AG08395 (cell line): ENCODE measurements at regions not wholly inside any gene's neighbourhood (a gene's known extent, or its start where the extent isn't known, plus 50 kb on each side); places are given as distances from the start of the nearest gene placed in this dataset.
"Not testable (repeated sequence)": the region's sequence is repeated elsewhere in the genome, so short reads cannot be mapped to it uniquely, and the experiment has no call there.

Experiments used
- DNase-seq: peaks from one replicate; pipeline ENCODE4 v3.0.0; 2012; ENCODE audit warnings: mixed read lengths, low spot score

DNA sequence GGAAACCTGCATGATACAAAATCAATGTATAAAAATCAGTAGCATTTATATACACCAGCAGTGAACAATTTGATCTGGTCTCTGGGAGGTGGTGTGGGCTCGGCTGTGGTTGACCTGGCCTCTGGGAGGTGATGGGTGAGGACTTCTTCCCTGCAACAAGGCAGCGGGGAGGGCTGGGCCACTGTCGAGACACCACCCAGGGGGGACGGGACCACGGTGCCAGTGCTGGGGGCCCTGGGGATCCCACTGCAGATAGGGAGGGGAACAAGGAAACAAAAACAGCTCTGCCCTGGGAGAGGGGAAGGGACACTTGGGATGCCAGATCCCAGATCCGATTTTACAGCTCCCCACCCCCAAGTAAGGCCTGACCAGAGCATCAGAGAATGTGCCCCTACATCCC, 189.6 kb upstream of the SFSWAP start:
- DNase-seq, result no peak

DNA sequence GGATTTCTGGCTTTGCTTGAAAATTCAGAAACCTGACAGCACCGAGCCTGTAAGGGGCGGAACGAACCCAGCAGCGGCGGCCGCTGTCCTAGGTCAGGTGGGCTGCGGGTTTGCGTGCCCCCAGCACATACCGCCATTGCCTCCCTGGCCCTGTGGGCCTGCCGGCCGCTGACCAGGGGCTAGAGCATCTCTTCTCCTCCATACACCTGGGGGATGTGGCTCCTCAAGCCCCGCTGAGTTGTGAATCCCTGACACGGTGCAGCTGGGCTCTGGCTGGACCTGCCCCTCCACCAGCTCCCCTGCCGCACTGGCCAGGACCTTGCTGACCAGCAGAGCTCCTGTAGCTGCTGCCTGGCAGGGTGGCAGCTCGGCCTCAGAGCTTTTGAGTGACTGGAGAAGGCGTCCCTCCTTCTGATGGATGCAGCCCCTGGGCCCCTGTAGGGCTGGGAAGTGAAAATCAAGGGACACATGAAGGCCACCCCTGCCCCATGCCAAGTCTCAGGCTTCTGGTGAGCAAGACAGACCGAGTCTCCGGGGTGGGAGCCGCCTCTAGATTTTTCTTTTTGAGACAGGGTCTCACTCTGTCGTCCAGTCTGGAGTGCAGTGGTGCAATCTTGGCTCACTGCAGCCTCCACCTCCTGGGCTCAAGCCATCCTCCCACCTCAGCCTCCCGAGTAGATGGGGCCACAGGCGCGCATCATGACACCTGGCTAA, 184.9 kb upstream of the SFSWAP start:
- no peak for DNase-seq

DNA sequence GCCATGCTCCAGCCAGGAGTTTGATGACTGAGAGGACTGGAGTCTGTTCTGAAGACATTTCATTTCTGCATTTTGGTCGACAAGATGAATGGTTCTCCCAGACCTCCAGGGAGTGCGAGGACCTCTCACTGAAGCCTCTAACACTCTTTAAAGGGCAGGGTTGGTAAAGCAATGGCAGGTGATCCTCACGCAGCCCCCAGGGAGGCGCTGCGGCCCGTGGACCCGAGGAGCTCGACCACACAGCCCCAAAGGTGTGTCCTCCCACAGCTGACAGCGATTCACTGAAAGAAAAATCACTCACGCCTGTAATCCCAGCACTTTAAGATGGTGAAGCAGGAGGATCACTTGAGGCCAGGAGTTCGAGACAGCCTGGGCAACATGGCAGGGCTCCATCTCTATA, 183.8 kb upstream of the SFSWAP start:
- no peak for DNase-seq

DNA sequence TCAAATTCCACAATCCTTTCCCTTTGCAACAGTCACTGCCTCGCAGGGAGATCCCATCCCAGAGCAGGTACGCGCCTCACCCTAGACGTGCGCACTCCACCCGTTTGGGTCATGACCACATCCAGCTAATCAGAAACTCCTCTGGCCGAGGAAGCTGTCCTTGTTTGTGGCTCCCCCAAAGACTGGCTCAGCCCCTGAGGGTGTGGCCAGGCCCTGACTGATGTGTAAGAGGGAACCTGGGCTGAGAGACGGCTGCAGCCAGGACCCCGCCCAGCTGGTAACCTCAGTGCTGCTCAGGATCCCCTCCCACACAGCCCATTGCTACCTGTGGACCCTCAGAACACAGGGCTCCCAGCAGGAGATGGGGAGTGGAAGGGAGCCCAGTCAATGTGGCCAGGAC, 183.2 kb upstream of the SFSWAP start:
- DNase-seq, result no peak

DNA sequence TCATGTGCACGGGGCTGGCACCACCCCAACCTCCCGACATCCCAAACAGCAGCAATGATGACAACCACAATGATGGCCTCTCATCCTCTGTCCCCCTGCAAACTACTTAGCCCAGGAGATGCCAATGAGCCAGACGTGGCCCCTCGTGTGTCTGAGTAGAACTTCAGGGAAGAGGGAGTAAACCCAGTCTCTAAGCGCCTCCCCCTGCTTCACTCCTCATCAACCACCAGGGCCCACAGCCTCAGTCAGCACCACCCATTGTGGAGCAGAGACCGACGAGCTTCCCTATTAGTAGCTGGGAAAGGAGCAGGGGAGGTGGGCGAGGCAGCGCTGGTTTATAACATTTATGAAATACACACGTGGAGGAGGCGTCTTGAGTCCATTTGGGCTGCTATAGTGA, 182.7 kb upstream of the SFSWAP start:
- no peak for DNase-seq

DNA sequence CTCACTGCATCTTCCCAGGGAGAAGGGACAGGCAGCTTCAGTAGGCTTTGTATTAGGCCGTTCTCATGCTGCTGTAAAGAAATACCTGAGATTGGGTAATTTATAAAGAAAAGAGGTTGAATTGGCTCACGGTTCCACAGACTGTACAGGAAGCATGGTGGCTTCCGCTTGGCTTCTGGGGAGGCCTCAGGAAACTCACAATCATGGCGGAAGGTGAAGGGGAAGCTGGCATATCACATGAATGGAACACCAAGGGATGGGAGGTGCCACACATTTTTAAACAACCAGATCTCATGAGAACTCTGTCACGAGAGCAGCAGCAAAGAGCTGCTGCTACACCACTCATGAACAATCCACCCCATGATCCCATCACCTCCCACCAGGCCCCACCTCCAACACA, 182.2 kb upstream of the SFSWAP start:
- no peak for DNase-seq

DNA sequence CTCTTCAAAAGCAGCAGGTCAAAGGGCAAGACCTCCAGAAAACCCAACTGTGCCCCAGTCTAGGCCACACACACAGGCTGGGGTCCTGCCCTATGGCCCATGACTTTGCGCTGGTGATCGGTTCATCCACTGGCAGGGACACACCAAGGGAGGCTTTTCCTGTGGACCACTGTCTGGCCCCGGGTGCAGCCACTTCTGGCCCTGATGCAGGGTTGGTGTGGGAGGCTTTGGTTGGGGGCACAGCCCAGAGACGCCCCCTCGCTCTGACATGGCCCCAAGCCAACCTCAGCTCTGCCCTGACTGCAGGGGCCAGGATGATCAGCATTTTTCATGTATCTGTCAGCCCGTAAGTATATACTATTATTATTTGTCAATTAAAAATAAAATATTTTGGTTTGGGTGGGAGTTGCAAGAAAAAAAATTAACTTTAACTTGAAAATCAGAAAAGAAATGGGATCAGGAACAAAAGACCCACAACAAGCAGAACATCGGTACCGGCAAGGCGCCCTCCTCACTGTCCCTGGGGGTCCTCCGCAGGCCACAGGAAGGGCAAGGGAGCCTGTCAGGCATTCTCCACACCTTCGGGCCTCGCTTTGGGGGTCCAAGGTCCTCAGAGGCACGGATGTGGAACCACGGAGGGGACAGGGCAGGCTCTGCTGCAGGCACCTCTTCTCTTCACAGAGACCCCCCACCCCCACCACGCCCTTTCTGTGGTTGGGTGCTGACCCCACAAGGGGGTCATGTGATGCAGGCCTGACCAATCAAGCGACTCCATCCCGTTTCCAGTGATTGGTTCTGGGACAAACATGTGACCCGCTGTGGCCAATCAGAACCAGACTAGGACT, 181.5 kb upstream of the SFSWAP start:
- no peak for DNase-seq

DNA sequence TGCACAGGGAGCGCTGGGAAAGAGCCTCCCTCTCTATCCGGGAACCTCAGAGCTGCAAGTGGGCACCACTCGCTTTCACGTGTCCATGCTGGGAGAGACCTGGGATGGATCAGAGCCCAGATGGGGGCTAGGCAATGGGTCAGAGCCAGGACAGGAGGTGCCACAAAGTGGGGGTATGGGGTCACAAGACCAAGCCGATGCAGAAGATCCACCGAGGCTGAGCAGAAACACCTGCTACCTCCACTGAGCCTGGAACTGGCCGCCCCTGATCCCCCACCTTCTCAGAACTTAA, 180.9 kb upstream of the SFSWAP start:
- DNase-seq, result no peak

DNA sequence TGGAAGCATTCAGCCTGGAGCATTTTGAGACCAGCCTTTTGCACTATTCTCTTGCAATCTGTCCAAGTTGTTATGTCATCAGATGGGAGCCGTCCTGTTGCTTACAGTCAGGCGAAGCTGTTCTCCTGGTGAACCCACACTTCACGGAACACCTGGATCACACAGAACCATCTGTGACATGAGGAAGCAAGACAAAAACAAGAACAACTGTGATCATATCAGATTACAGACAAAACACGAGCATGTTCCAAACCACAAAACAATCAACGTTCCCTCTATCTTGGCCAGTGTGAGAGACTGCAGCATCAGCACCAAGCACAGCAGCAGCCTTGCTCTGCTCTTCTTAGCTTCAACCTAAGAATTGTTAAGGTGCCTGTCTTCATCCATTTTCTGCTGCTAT, 180.5 kb upstream of the SFSWAP start:
- no peak for DNase-seq

DNA sequence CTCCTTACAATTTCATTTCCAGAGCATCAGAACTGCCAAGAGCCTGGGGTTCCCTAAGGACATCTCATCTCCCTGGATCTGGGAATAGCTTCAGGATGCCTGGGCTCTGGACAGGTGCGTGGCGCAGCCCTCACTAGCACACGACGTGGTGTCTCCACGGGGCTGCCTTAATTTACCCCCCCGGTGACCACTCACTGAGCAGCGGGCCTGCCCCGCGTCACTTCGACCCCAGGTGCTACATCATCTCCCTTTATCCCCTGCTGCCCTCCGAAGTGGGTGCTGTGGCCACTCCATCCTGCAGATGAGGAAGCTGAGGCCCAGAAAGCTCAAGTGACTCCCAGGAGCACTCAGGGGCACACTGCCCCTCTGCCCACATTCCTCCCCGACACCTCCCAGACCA, 177.8 kb upstream of the SFSWAP start:
- DNase-seq, result no peak

DNA sequence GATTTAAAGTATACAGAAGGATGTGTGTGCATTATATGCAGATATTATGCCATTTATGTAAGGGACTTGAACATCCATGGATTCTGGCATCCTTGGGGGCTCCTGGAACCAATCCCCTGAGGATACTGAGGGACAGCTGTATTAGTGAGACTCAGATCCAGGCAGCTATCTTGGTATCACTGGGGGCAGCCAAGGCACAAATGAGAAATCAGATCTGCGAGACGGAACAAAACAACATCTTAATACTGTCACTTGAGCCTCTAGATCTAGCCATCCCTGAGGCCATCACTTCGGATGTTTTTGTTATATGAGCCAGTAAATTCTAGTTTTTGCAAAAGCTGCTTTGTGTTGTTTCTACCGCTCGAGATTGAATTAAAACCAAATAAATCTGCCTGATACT, 175.1 kb upstream of the SFSWAP start:
- no peak for DNase-seq

DNA sequence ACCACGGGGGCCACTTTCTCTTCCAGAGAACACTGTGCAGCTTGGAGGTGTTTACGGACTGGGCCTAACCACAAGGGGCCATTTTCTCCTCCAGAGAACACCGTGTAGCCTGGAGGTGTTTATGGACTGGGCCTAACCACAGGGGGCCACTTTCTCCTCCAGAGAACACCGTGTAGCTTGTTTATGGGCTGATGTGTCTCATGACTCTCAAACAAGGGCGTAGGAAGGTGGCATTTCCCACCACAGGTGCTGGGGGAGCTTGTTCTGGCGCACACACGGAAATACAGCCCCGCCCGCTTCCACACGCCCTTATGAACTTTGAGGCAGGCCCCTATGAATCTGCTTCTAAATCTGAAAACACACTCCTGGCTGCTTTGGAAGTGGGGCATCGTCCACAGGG, 174.6 kb upstream of the SFSWAP start:
- no peak for DNase-seq

DNA sequence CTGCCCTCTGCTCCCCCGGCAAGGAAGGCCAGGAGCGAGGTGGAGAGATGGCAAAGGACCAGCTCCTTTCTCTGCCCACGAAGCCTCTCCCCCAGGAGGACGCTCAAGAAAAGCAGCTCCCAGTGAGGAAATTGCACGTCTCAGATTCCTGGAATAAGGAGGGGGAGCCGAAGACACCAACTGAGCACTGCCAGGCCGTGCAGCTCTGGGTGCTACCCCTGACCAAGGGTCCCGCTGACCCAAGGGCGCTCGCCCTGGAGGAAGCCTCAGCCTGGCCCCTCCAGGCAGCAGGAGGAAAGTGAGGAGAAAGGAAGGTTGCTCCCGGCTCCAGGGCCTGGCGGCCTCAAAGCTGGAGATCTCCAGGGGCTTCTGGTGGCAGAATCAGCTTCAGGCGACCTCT, 174.1 kb upstream of the SFSWAP start:
- no peak for DNase-seq

DNA sequence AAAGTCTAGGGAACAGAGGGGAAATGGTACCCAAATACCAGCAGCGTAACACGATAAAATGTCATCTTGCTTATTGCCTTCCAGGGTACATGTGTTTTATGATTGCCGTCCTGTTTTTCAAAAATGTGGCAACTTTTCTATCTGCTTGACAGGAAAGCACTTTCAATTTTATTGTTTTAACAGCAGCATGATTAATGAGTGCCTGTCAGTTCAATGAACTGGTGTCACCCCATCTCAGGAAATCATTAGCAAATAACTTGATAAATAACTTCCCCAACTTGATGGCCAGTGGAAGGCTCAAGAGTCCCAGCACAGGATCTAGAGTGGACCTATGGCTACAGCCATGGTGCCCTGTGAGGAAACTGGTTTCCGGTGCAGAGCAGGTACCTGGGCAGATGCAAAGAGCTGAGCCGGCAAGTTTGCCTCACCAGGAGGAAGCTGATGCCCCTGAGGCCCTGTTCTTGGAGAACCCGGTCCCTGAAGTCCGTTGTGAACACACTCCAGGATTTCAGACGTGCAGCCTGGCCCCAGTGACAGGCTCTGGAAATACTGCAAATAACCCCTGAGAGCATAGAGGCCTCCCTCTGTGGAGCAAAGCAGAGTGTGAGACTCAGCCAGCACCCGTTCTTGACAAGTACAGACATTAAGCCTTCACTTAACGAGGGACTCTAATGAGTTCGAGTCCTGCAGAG, 173.5 kb upstream of the SFSWAP start:
- no peak for DNase-seq

DNA sequence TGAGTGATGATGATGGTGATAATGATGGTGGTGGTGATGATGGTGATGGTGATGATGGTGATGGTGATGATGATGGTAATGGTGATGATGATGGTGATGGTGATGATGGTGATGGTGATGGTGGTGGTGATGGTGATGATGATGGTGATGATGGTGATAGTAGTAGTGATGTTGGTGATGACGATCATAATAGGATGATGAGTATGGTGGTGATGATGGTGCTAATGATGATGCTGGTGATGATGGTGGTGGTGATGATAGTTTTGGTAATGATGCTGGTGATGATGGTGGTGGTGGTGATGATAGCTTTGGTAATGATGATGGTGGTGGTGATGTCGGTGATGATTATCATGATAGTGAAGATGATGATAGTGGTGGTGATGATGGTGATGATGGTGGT, 171.5 kb upstream of the SFSWAP start:
- no peak for DNase-seq

DNA sequence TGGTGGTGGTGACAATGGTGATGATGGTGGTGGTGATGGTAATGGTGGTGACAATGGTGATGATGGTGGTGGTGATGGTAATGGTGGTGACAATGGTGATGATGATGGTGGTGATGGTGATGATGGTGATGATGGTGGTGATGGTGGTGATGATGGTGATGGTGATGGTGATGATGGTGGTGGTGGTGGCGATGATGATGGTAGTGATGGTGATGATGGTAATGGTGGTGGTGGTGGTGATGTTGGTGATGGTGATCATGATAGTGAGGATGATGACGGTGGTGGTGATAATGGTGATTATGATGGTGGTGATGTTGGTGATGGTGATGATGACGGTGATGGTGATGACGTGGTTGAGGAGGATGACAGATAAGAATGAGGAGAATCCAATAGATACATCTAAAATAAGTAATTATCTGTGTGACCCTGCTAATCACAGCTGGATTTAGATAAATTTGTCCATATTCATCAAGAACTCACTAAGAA, 170.7 kb upstream of the SFSWAP start:
- DNase-seq, result no peak

DNA sequence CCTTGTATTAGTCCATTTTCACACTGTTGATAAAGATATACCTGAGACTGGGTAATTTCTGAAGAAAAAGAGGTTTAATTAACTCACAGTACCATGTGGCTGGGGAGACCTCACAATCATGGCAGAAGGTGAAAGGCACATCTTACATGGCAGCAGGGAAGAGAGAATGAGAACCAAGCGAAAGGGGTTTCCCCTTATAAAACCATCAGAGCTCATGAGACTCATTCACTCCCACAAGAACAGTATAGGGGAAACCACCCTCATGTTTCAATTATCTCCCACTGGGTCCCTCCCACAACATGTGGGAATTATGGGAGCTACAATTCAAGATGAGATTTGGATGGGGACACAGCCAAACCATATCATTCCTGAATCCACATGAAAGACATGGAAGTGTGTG, 169.4 kb upstream of the SFSWAP start:
- DNase-seq, result not testable (repeated sequence)

DNA sequence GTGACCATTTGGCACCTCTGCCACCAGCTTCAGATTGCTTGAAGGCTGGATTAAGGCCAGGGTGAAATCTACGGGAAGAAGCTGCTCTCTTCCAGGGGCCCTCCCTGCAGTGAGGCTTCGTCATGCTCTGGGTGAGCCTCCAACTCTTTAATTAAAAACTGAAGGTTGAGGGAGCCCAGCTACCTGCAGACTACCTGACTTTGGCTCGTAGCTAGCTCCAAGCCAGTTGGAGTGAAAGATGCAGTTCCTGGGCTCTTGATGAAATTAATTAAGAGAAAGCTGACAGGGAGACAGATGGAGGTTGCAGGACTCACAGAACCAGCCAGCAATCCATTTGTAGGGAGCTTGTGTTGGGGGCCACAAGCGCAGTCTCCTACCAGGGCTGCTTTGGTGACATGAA, 168.5 kb upstream of the SFSWAP start:
- no peak for DNase-seq

DNA sequence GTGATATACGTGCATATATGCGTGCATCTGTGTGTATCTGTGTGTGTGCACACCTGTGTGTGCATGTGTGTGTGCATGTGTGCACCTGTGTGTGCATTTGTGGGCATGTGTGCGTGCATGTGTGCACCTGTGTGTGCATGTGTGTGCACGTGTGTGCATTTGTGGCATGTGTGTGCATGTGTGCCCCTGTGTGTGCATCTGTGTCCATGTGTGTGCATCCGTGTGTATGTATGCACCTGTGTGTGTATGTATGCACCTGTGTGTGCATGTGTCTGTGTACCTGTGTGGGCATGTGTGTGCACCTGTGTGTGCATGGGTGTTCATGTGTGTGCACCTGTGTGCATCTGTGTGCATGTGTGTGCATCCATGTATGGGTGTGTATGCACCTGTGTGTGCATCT, 167.8 kb upstream of the SFSWAP start:
- no peak for DNase-seq

DNA sequence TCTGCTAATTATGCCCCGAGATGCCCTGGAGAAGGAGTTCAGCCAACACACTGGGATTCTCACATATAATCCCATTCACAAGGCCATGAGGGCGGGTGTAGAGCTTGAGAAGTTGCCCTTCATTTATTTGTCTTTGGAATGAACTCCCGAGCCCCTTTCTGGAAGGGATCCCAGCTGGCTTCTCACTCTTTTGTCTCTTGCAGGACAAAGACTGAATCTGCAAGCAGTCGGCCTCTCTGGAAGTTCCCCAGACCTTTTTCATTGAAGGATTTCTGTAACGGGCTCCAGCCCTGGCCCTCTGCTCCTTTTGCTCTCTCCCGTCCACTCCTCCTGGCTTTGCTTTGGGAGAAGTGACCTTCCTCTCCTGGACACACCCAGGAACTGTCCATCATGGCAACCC, 163.3 kb upstream of the SFSWAP start:
- DNase-seq, result no peak

DNA sequence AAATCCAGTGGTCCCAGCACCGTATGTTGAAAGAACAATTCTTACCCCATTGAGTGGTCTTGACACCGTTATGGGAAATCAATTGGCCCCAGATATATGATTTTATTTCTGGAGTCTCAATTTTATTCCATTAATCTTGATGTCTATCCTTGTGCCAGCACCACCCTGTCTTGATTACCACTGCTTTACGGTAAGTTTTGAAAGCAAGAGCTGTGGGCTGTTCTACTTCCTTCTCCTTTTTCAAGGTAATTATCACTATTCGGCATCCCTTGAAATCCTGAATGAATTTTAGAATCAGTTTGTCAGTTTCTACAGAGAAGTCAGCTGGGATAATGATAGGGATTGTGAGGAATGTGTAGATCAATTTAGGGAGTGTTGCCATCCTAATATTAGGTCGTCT, 160.8 kb upstream of the SFSWAP start:
- DNase-seq, result no peak

DNA sequence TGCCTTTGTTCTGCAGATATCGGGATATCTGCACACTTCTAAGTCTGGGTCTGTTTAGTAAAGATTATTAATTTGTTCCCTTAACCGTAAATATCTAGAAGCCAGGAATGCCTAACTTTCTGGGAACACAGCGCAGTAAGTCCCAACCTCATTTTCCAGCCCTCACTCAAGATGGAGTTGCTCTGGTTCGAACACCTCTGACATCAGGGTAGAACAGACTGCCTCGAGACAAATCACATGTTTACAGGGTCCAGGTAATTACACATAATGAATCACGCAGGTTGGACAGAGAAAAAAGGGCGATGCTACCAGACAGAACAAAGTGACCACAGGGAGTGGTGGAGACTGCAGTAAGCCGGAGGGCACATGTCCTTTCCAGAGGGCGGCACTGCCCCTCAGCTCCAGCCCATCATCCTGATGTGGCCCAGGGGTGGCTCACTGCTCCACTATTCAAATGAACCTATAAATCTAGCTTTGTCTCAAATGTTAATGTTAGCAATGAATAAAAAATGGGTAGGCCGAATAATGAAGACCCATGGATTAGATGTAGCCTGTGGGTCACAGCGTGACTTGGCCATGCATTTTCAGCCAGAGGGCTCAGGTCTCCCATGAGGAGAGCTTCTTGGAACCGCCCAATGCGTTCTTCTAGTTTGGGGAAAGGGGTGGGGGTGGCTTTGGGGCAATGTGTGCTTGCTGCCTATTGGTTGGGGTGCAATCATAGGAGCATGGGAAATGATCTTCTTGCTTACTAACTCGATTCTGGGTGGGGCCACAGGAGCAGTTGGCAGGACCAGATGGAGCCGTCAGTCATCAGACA, 159.0 kb upstream of the SFSWAP start:
- DNase-seq, result no peak
